Sigmoid colon (tissue), 6 donors: ENCODE measurements at regions not wholly inside any gene's neighbourhood (a gene's known extent, or its start where the extent isn't known, plus 50 kb on each side); places are given as distances from the start of the nearest gene placed in this dataset.
"Not testable (repeated sequence)": the region's sequence is repeated elsewhere in the genome, so short reads cannot be mapped to it uniquely, and the experiment has no call there.

Experiments
- DNase-seq: peaks from one replicate; pipeline ENCODE4 v3.0.0-alpha.2; 2019
- H3K27ac ChIP-seq, 4 donors: fragments of 200-600 bp; sonication (generic); one replicate each; pipeline ENCODE4 v1.5.1; 2016 to 2019; ENCODE audit warnings: mild to moderate bottlenecking in 1 of 4
- H3K27me3 ChIP-seq, 3 donors: fragments of 200-600 bp; sonication (generic); one replicate each; pipeline ENCODE4 v1.5.1; 2019; ENCODE audit warnings: mild to moderate bottlenecking in 1 of 3
- H3K36me3 ChIP-seq, 4 donors: fragments of 200-600 bp; sonication (generic); one replicate each; pipeline ENCODE4 v1.5.1; 2016 to 2019
- H3K4me1 ChIP-seq, 4 donors: fragments of 200-600 bp; sonication (generic); one replicate each; pipeline ENCODE4 v1.5.1; 2017 to 2019
- H3K4me3 ChIP-seq, 4 donors: fragments of 200-600 bp; sonication (generic); one replicate each; pipeline ENCODE4 v1.5.1; 2017 to 2019; ENCODE audit warnings: mild to moderate bottlenecking in 2 of 4, moderate library complexity in 1 of 4
- H3K9me3 ChIP-seq, 4 donors: fragments of 200-600 bp in 3 of 4; sonication (generic) in 3 of 4; one replicate each; pipeline versions ENCODE4 v1.5.1 to v1.6.1; 2013 to 2019
- WGBS, 2 donors: extraction: QIAGEN DNeasy Blood & Tissue Kit; methylation state at CpG; one replicate each; pipeline ENCODE4 v1.1.7; 2013; 5-methylcytosine and 5-hydroxymethylcytosine counted together
- intact Hi-C: fragments of 100-400 bp; cut with DNase I; formaldehyde crosslinking; loops from one replicate; pipeline ENCODE4 v1.15.1; 2023
- small RNA-seq, 3 donors: library from RNA; depleted of rRNA; stranded (forward); fragments of <200 nt; gene quantifications; one replicate each; pipeline ENCODE3, GENCODE V24; 2016
- donor health status: healthy with polysubstance abuse.
- donor health status: healthy.

DNA sequence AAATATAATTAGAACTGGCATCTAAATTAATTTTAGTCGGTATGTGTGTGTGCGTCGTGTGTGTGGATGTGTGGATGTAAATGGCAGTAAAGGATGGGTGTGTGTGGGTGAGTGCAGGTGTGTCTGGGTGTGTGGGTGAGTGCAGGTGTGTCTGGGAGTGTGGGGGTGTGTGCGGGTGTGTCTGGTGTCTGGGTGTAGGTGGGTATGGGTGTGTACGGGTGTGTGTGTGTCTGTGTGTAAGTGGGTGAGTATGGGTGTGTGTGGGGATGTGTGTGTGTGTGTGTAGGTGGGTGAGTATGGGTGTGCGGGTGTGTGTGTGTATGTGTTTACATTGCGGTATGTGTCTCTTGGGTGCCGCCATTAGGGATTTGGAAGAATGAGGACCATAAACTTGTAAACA is 55.0 kb downstream of the OR11H1 start:
- H3K36me3 ChIP-seq, H3K27ac ChIP-seq, DNase-seq, H3K4me1 ChIP-seq, intact Hi-C loops, H3K9me3 ChIP-seq, H3K27me3 ChIP-seq, H3K4me3 ChIP-seq: not testable (repeated sequence)
- 93 to 94% methylated on average over 3 of the region's 8 CpGs for whole genome bisulfite sequencing, 2 donors

- WGBS, 2 donors = 36% methylated on average over 2 of the region's 4 CpGs; no CpG with 5 or more reads in 1 of the 2 donors
Measured at GRCh38 chr22:15602199-15602598, 74.2 kb downstream of the OR11H1 start.

GRCh38 chr22:15603111-15603510 is 75.1 kb downstream of the OR11H1 start:
- DNase-seq, intact Hi-C loops, H3K4me1 ChIP-seq, H3K9me3 ChIP-seq, H3K27ac ChIP-seq, H3K4me3 ChIP-seq, H3K36me3 ChIP-seq, H3K27me3 ChIP-seq: not testable (repeated sequence)
- WGBS, 2 donors = 82 to 90% methylated on average over 4 to 15 of the region's 29 CpGs

More at GRCh38 chr22:15602199-15602598, 74.2 kb downstream of the OR11H1 start:
- H3K4me1 ChIP-seq, H3K9me3 ChIP-seq, intact Hi-C loops, H3K27ac ChIP-seq, H3K36me3 ChIP-seq, H3K4me3 ChIP-seq, H3K27me3 ChIP-seq, DNase-seq: not testable (repeated sequence)

DNA sequence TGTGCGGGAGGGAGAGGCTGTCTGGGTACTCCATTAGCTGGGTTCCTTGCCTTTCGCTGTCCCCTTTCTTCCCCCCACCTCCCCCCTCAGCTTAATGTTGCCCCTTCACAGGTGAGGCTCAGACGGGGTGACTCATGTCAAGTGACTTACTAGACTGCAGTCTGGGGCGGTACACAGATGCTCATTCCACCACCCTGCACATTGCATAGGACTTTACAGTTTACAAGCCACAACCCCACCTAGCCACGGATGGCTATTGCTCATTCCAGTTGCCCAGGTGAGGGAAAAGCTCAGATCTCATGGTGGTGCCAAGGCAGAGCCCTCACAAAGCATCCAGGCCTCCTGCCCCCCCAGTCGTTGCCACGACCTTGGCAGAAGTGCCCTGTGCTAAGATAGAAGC is 76.2 kb downstream of the OR11H1 start:
- WGBS, 2 donors = no CpG with 5 or more reads among the region's 7 CpGs
- H3K27ac ChIP-seq, H3K4me3 ChIP-seq, H3K9me3 ChIP-seq, DNase-seq, H3K36me3 ChIP-seq, H3K27me3 ChIP-seq, H3K4me1 ChIP-seq, intact Hi-C loops: not testable (repeated sequence)

- H3K4me1 ChIP-seq, DNase-seq, H3K36me3 ChIP-seq, H3K9me3 ChIP-seq, H3K4me3 ChIP-seq, intact Hi-C loops, H3K27me3 ChIP-seq, H3K27ac ChIP-seq: not testable (repeated sequence)
- WGBS, 2 donors = 49 to 63% methylated on average over 2 of the region's 3 CpGs
Measured at GRCh38 chr22:15604679-15605078, 76.7 kb downstream of the OR11H1 start.

GRCh38 chr22:15612906-15613305 is 76.9 kb upstream of the POTEH start:
- intact Hi-C loops, H3K4me1 ChIP-seq, H3K27me3 ChIP-seq, H3K4me3 ChIP-seq, H3K36me3 ChIP-seq, H3K9me3 ChIP-seq, H3K27ac ChIP-seq: not testable (repeated sequence)
- DNase-seq = peak; percentile 48
- WGBS, 2 donors = 84 to 87% methylated on average over 11 to 12 of the region's 12 CpGs

DNA sequence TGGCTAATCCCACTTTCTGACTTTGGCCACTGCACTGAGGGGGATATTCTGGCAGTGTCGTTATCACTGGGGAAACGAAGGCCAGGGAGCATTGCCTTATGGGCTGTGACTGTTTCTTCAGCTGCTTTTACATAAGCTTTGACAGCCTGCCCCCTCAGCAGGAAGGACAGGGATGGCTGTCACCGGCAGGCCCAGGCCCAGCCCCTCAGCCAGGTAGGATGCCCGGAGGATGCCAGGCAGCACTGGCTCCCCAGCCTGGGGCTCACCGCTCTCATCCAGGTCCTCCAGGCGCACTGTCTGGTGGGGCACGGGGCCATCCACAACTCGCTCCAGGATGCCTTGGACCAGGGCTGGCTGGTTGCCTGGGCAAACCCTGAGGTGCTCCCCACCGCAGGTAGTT is 74.7 kb upstream of the POTEH start:
- DNase-seq, H3K4me3 ChIP-seq, H3K27ac ChIP-seq, H3K4me1 ChIP-seq, intact Hi-C loops, H3K9me3 ChIP-seq, H3K36me3 ChIP-seq, H3K27me3 ChIP-seq: not testable (repeated sequence)
- WGBS, 2 donors = 85 to 93% methylated on average over 6 of the region's 9 CpGs

DNA sequence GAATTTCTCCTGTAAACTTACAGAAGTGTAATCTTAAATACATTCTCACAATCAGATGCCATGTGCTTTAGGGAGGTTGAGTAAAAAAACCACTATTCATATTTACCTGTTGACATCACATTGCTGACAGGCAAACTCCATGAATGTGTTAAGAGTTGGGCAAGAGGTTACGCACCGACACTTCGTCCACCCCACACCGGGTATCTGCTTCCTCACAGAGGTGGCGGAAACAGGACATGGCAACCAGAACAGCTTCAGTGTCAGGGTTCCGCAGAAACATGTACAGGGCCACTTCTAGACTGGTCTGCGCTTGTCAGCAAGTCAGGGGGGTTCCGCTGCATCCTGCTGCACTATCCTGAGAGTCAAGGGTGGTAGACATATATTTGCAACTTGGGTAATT is 61.6 kb upstream of the POTEH start:
- H3K27ac ChIP-seq, H3K4me3 ChIP-seq, H3K27me3 ChIP-seq, intact Hi-C loops, H3K9me3 ChIP-seq, H3K36me3 ChIP-seq, H3K4me1 ChIP-seq: not testable (repeated sequence)
- WGBS, 2 donors = 82 to 88% methylated on average over 8 of the region's 8 CpGs
- DNase-seq = peak; percentile 62

DNA sequence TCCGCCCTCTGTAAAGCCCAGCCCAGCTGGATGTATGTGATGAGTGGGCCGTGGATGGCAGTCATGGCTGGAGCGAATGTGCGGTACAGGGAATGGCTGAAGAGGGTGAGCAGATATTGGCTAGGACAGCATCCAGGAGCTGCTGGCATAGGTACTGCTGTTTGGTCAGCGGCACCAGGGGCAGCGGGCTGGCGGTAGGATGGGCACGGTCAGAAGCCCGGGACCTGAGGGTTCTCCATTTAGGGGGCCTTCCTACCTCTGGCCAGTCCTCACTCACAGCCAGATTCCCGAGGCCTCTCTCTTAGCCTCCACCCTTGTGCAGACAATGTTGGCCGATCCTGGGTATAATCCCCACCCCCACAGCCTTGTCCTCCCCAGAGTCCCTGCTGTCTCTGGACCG is 53.1 kb upstream of the POTEH start:
- H3K27me3 ChIP-seq, H3K36me3 ChIP-seq, DNase-seq, H3K27ac ChIP-seq, H3K9me3 ChIP-seq, H3K4me3 ChIP-seq, intact Hi-C loops, H3K4me1 ChIP-seq: not testable (repeated sequence)
- 91 to 92% methylated on average over 11 of the region's 12 CpGs for WGBS, 2 donors

DNA sequence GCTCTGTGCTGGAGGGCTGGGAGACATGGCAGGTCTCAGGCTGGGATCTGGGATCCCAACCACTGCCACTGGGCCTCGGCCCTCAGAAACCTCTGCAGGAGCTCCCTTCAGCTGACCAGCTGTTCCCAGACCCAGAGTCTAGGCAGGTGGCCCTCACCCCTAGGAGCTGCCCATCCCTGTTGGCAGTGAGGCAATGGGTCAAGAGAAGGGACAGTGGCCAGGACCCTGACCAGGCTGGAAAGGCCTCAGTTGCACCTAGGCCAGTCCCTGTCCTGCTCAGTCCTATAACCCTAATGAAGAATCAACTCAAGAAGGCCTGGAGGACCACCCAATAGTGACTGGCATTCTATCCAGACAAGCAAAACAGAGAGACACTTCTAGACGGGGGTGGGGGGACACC is 52.4 kb upstream of the POTEH start:
- not testable (repeated sequence) for DNase-seq

GRCh38 chr22:15637886-15638285 is 51.9 kb upstream of the POTEH start:
- DNase-seq = peak; percentile 40
- H3K36me3 ChIP-seq, H3K9me3 ChIP-seq, H3K4me3 ChIP-seq, H3K4me1 ChIP-seq, intact Hi-C loops, H3K27me3 ChIP-seq, H3K27ac ChIP-seq: not testable (repeated sequence)
- 82 to 84% methylated on average over 8 to 9 of the region's 11 CpGs for WGBS, 2 donors

More for the DNA sequence above, 52.4 kb upstream of the POTEH start:
- H3K4me3 ChIP-seq, intact Hi-C loops, H3K4me1 ChIP-seq, H3K36me3 ChIP-seq, H3K27ac ChIP-seq, H3K27me3 ChIP-seq, H3K9me3 ChIP-seq: not testable (repeated sequence)
- no CpG with 5 or more reads among the region's 2 CpGs for WGBS, 2 donors

Small RNAs in the stretch of these regions (small RNA-seq; reads per million reads assigned to genes)
- gene AP000532.1 (0 reads per million in 3 donors), gene AP000533.3 (0 reads per million in 3 donors)
